ENCODE measurements at regions not wholly inside any gene's neighbourhood (a gene's known extent, or its start where the extent isn't known, plus 50 kb on each side); places are given as distances from the start of the nearest gene placed in this dataset.

DNA sequence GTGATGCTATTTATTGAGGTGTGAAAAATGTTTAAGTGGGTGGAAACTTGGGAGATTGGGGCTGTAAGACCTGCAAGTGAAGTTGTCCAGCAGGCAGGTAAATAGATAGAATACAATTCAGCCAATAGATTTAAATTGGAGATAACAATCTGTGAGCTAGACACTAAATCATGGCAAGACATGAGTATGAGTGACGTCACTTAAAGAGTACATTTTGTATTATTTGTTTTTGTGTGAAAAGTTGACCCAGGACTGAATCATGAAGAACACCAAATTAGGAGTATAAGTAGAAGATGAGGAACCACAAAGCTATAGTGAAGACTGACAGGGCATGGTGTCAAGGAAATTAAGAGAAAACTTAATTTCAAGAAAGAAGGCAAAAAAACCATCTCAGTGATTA is 249.1 kb upstream of the SEMA3C start:
- TF ChIP-seq FOXP2 (optimal IDR thresholded peaks at IDR 0.05; ENCODE audit: borderline replicate concordance, extremely low read depth, extremely low read length, insufficient read depth): no peak
- TF ChIP-seq TAF1 (IDR thresholded peaks at IDR 0.05; ENCODE audit: borderline replicate concordance, insufficient read depth, low read length): no peak
- TF ChIP-seq, protein P1, sequence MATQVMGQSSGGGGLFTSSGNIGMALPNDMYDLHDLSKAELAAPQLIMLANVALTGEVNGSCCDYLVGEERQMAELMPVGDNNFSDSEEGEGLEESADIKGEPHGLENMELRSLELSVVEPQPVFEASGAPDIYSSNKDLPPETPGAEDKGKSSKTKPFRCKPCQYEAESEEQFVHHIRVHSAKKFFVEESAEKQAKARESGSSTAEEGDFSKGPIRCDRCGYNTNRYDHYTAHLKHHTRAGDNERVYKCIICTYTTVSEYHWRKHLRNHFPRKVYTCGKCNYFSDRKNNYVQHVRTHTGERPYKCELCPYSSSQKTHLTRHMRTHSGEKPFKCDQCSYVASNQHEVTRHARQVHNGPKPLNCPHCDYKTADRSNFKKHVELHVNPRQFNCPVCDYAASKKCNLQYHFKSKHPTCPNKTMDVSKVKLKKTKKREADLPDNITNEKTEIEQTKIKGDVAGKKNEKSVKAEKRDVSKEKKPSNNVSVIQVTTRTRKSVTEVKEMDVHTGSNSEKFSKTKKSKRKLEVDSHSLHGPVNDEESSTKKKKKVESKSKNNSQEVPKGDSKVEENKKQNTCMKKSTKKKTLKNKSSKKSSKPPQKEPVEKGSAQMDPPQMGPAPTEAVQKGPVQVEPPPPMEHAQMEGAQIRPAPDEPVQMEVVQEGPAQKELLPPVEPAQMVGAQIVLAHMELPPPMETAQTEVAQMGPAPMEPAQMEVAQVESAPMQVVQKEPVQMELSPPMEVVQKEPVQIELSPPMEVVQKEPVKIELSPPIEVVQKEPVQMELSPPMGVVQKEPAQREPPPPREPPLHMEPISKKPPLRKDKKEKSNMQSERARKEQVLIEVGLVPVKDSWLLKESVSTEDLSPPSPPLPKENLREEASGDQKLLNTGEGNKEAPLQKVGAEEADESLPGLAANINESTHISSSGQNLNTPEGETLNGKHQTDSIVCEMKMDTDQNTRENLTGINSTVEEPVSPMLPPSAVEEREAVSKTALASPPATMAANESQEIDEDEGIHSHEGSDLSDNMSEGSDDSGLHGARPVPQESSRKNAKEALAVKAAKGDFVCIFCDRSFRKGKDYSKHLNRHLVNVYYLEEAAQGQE (IDR thresholded peaks at IDR 0.05; ENCODE audit: insufficient read depth in 1 of 2, low read depth in 2 of 2, low read length in 2 of 2): no peak
- no peak for TF ChIP-seq SIN3A (IDR thresholded peaks at IDR 0.05; ENCODE audit: borderline replicate concordance, insufficient read depth, low read length)
- TF ChIP-seq POLR2AphosphoS5 (IDR thresholded peaks at IDR 0.05; ENCODE audit: low read depth, low read length): no peak

DNA sequence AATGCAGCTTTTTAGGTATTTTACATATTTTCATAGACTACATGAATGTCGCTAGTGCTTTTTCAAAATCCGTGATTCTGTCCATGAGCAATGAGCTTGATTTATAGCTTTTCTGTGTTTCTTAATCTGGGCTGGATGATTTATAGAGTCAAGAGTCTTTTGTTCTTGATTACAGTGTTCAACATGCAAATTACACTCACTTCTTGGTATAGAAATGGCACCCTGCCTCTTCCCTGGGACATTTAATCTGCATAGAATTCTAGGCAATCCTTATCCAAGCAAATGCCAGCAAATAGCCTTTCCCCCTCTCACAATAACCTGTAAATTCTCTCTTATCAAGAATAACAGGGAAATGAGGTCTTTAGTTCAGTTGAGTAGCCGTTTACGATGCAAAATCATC is 246.2 kb upstream of the SEMA3C start:
- no peak for TF ChIP-seq FOXP2 (optimal IDR thresholded peaks at IDR 0.05; ENCODE audit: borderline replicate concordance, extremely low read depth, extremely low read length, insufficient read depth)
- TF ChIP-seq TAF1 (IDR thresholded peaks at IDR 0.05; ENCODE audit: borderline replicate concordance, insufficient read depth, low read length): no peak
- TF ChIP-seq POLR2AphosphoS5 (IDR thresholded peaks at IDR 0.05; ENCODE audit: low read depth, low read length): no peak
- TF ChIP-seq SIN3A (IDR thresholded peaks at IDR 0.05; ENCODE audit: borderline replicate concordance, insufficient read depth, low read length): no peak
- TF ChIP-seq, protein P1 (IDR thresholded peaks at IDR 0.05; ENCODE audit: insufficient read depth in 1 of 2, low read depth in 2 of 2, low read length in 2 of 2): no peak

DNA sequence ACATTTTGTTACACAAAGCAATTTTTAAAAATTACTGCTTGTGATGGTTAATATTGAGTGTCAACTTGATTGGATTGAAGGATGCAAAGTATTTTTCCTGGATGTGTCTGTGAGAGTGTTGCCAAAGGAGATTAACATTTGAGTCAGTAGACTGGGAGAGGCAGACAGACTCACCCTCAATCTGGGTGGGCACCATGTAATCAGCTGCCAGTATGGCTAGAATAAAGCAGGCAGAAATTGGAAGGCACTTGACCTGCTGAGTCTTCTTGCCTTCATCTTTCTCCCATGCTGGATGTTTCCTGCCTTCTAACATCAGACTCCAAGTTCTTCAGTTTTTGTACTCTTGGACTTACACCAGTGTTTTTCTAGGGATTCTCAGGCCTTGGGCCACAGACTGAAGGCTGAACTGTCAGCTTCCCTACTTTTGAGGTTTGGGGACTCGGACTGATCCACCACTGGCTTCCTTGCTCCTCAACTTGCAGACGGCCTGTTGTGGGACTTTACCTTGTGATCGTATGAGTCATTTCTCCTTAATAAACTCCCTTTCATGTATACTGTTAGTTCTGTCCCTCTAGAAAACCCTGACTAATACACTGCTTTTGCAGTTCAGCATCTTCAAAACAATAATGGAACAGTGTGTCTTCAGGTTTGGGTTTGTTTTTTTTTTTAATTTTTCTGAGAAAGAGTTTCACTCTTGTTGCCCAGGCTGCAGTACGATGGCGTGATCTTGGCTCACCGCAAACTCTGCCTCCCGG is 244.1 kb upstream of the SEMA3C start:
- TF ChIP-seq, protein P1 (IDR thresholded peaks at IDR 0.05; ENCODE audit: insufficient read depth in 1 of 2, low read depth in 2 of 2, low read length in 2 of 2): no peak
- TF ChIP-seq POLR2AphosphoS5 (IDR thresholded peaks at IDR 0.05; ENCODE audit: low read depth, low read length) (no peak), FOXP2 (optimal IDR thresholded peaks at IDR 0.05; ENCODE audit: borderline replicate concordance, extremely low read depth, extremely low read length, insufficient read depth) (no peak), SIN3A (IDR thresholded peaks at IDR 0.05; ENCODE audit: borderline replicate concordance, insufficient read depth, low read length) (no peak), TAF1 (IDR thresholded peaks at IDR 0.05; ENCODE audit: borderline replicate concordance, insufficient read depth, low read length) (no peak)

DNA sequence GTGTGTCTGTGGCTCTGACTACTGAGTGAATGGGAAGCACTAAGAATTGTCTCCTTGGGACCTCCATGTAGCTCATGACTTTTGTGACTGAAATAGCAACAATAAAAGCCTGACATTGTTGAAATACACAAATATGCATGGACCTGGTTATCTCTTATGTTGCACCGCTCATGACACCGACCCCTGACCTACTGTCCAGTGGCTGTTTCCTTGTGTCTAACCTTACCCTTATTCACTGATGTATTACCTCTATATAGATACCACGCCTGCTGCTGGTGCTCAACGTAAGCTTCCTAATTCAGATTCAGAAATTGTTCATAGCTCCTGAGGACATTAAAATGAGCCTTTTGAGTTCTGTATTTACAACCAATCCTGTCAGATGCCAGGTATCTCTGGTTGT is 243.4 kb upstream of the SEMA3C start:
- TF ChIP-seq POLR2AphosphoS5 (IDR thresholded peaks at IDR 0.05; ENCODE audit: low read depth, low read length): no peak
- TF ChIP-seq TAF1 (IDR thresholded peaks at IDR 0.05; ENCODE audit: borderline replicate concordance, insufficient read depth, low read length): no peak
- TF ChIP-seq, protein P1 (IDR thresholded peaks at IDR 0.05; ENCODE audit: insufficient read depth in 1 of 2, low read depth in 2 of 2, low read length in 2 of 2): no peak
- no peak for TF ChIP-seq SIN3A (IDR thresholded peaks at IDR 0.05; ENCODE audit: borderline replicate concordance, insufficient read depth, low read length)
- TF ChIP-seq FOXP2 (optimal IDR thresholded peaks at IDR 0.05; ENCODE audit: borderline replicate concordance, extremely low read depth, extremely low read length, insufficient read depth): no peak

Data from PFSK-1 (cell line).